ENCODE measurements at regions not wholly inside any gene's neighbourhood (a gene's known extent, or its start where the extent isn't known, plus 50 kb on each side); places are given as distances from the start of the nearest gene placed in this dataset.

- TF ChIP-seq CTCF (conservative IDR thresholded peaks at IDR 0.05): no peak
- no peak for TF ChIP-seq ZFX (IDR thresholded peaks at IDR 0.05)
Measured at GRCh38 chr2:63676135-63676534, 87.4 kb downstream of the MDH1 start.

Data from C4-2B (cell line).